ENCODE measurements at regions not wholly inside any gene's neighbourhood (a gene's known extent, or its start where the extent isn't known, plus 50 kb on each side); places are given as distances from the start of the nearest gene placed in this dataset.

DNA sequence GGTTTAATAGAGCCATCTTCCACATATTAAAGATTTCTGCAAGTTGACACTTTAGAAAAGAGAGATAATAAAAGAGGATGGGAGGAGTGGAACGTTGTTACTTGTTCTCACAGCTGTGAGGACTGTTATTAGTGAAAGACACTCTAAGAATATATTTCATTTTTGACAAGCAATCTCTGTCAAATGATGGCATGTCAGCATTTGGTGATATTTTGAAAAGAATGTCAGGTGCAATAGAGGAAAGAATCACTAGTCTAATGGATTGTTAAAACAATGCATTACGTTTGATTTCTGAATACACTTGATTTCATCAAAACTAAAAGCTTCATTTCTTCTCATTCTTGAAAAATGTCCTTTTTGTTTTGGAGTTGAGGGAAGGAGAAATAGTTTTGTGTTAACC lies 853.4 kb downstream of the PLA2G4A start:
- TF ChIP-seq TAF1 (IDR thresholded peaks at IDR 0.05; ENCODE audit: borderline replicate concordance, low read depth, low read length) = no peak
- TF ChIP-seq POLR2A (IDR thresholded peaks at IDR 0.05; ENCODE audit: low read depth, low read length) = no peak

Measured in GM12892 (cell line).